ENCODE measurements at regions not wholly inside any gene's neighbourhood (a gene's known extent, or its start where the extent isn't known, plus 50 kb on each side); places are given as distances from the start of the nearest gene placed in this dataset.
A peak's percentile ranks its signal among the peaks of the same experiment; 100 is the strongest.

- no peak for DNase-seq (ENCODE audit: low read depth)
Measured at GRCh38 chr2:96438589-96438988, 66.6 kb downstream of the NEURL3 start.

GRCh38 chr2:96437512-96437911, 67.6 kb downstream of the NEURL3 start:
- no peak for DNase-seq (ENCODE audit: low read depth)

- no peak for DNase-seq (ENCODE audit: low read depth)
Measured at GRCh38 chr2:96436961-96437360, 68.2 kb downstream of the NEURL3 start.

- DNase-seq (ENCODE audit: low read depth): no peak
Measured at GRCh38 chr2:96436416-96436815, 68.7 kb downstream of the NEURL3 start.

- no peak for DNase-seq (ENCODE audit: low read depth)
Measured at GRCh38 chr2:96431319-96431718, 73.8 kb downstream of the NEURL3 start.

GRCh38 chr2:96430394-96430988, 74.7 kb downstream of the NEURL3 start:
- no peak for DNase-seq (ENCODE audit: low read depth)

GRCh38 chr2:96427917-96428316, 77.2 kb downstream of the NEURL3 start:
- DNase-seq (ENCODE audit: low read depth): peak; percentile 64

GRCh38 chr2:96427169-96427568, 78.0 kb downstream of the NEURL3 start:
- no peak for DNase-seq (ENCODE audit: low read depth)

- DNase-seq (ENCODE audit: low read depth): no peak
Measured at GRCh38 chr2:96423828-96424227, 81.3 kb downstream of the NEURL3 start.

Measured in HS-27A (cell line).